ENCODE measurements at regions not wholly inside any gene's neighbourhood (a gene's known extent, or its start where the extent isn't known, plus 50 kb on each side); places are given as distances from the start of the nearest gene placed in this dataset.
"Not testable (repeated sequence)": the region's sequence is repeated elsewhere in the genome, so short reads cannot be mapped to it uniquely, and the experiment has no call there.

- no peak for DNase-seq (ENCODE audit: low read depth in 1 of 2, low spot score in 1 of 2)
Observed at GRCh38 chr2:220320326-220320725, 692.9 kb downstream of the SLC4A3 start.

GRCh38 chr2:220332886-220333285 is 705.5 kb downstream of the SLC4A3 start:
- DNase-seq (ENCODE audit: low read depth in 1 of 2, low spot score in 1 of 2): no peak

- DNase-seq (ENCODE audit: low read depth in 1 of 2, low spot score in 1 of 2): no peak
Observed at GRCh38 chr2:220334210-220334609, 706.8 kb downstream of the SLC4A3 start.

GRCh38 chr2:220334871-220335590 is 707.6 kb downstream of the SLC4A3 start:
- no peak for DNase-seq (ENCODE audit: low read depth in 1 of 2, low spot score in 1 of 2)

GRCh38 chr2:220335591-220335915 is 708.1 kb downstream of the SLC4A3 start:
- no peak for DNase-seq (ENCODE audit: low read depth in 1 of 2, low spot score in 1 of 2)

- DNase-seq (ENCODE audit: low read depth in 1 of 2, low spot score in 1 of 2): no peak
Observed at GRCh38 chr2:220336771-220337170, 709.3 kb downstream of the SLC4A3 start.

GRCh38 chr2:220337611-220338440 is 710.4 kb downstream of the SLC4A3 start:
- no peak for DNase-seq (ENCODE audit: low read depth in 1 of 2, low spot score in 1 of 2)

- no peak for DNase-seq (ENCODE audit: low read depth in 1 of 2, low spot score in 1 of 2)
Observed at GRCh38 chr2:220341014-220341413, 713.6 kb downstream of the SLC4A3 start.

GRCh38 chr2:220346919-220347318 is 719.5 kb downstream of the SLC4A3 start:
- DNase-seq (ENCODE audit: low read depth in 1 of 2, low spot score in 1 of 2): no peak

- DNase-seq (ENCODE audit: low read depth in 1 of 2, low spot score in 1 of 2): no peak
Observed at GRCh38 chr2:220347626-220348025, 720.2 kb downstream of the SLC4A3 start.

GRCh38 chr2:220348206-220348605 is 720.8 kb downstream of the SLC4A3 start:
- DNase-seq (ENCODE audit: low read depth in 1 of 2, low spot score in 1 of 2): no peak

- no peak for DNase-seq (ENCODE audit: low read depth in 1 of 2, low spot score in 1 of 2)
Observed at GRCh38 chr2:220353897-220354296, 726.5 kb downstream of the SLC4A3 start.

GRCh38 chr2:220356076-220356475 is 728.6 kb downstream of the SLC4A3 start:
- DNase-seq (ENCODE audit: low read depth in 1 of 2, low spot score in 1 of 2): no peak

GRCh38 chr2:220365023-220365422 is 737.6 kb downstream of the SLC4A3 start:
- DNase-seq (ENCODE audit: low read depth in 1 of 2, low spot score in 1 of 2): no peak

- DNase-seq (ENCODE audit: low read depth in 1 of 2, low spot score in 1 of 2): no peak
Observed at GRCh38 chr2:220366765-220367164, 739.3 kb downstream of the SLC4A3 start.

GRCh38 chr2:220370764-220371163 is 743.3 kb downstream of the SLC4A3 start:
- DNase-seq (ENCODE audit: low read depth in 1 of 2, low spot score in 1 of 2): no peak

GRCh38 chr2:220371211-220371610 is 743.8 kb downstream of the SLC4A3 start:
- DNase-seq (ENCODE audit: low read depth in 1 of 2, low spot score in 1 of 2): no peak

- no peak for DNase-seq (ENCODE audit: low read depth in 1 of 2, low spot score in 1 of 2)
Observed at GRCh38 chr2:220373878-220374277, 746.4 kb downstream of the SLC4A3 start.

- no peak for DNase-seq (ENCODE audit: low read depth in 1 of 2, low spot score in 1 of 2)
Observed at GRCh38 chr2:220374282-220374681, 746.9 kb downstream of the SLC4A3 start.

- DNase-seq (ENCODE audit: low read depth in 1 of 2, low spot score in 1 of 2): no peak
Observed at GRCh38 chr2:220377482-220378155, 750.2 kb downstream of the SLC4A3 start.

GRCh38 chr2:220387758-220388157 is 760.3 kb downstream of the SLC4A3 start:
- not testable (repeated sequence) for DNase-seq (ENCODE audit: low read depth in 1 of 2, low spot score in 1 of 2)

- DNase-seq (ENCODE audit: low read depth in 1 of 2, low spot score in 1 of 2): no peak
Observed at GRCh38 chr2:220393711-220394110, 766.3 kb downstream of the SLC4A3 start.

Measured in activated CD4-positive, alpha-beta T cell treated with anti-CD3 and anti-CD28 coated beads, Interleukin-2, amount 50 U/mL, for 24 hours (primary cell).